Neutrophil (primary cell): ENCODE measurements at regions not wholly inside any gene's neighbourhood (a gene's known extent, or its start where the extent isn't known, plus 50 kb on each side); places are given as distances from the start of the nearest gene placed in this dataset.

ENCODE experiments used
- H3K27ac ChIP-seq: fragments of 200-600 bp; sonication (generic); 2 replicates; pipeline ENCODE4 v1.5.1; 2016; ENCODE audit warnings: mild to moderate bottlenecking, moderate library complexity
- H3K27me3 ChIP-seq: fragments of 200-600 bp; sonication (generic); 2 replicates; pipeline ENCODE4 v1.6.0; 2016; ENCODE audit warnings: mild to moderate bottlenecking
- H3K36me3 ChIP-seq: fragments of 200-600 bp; sonication (generic); 2 replicates; pipeline ENCODE4 v1.5.1; 2017
- H3K4me1 ChIP-seq, 2 experiments: fragments of 200-600 bp in 1 of 2; sonication (generic) in 1 of 2; 1 replicate in 1 of 2; 2 replicates in 1 of 2; pipeline versions ENCODE4 v1.5.1 to v1.6.1; 2013 to 2016; ENCODE audit warnings: low read depth in 1 of 2, low read length in 1 of 2, mild to moderate bottlenecking in 1 of 2, moderate library complexity in 1 of 2; ENCODE audit not compliant: control insufficient read depth in 1 of 2, insufficient read depth in 1 of 2
- H3K4me3 ChIP-seq, 2 experiments: fragments of 200-600 bp in 1 of 2; sonication (generic) in 1 of 2; 1 replicate in 1 of 2; 2 replicates in 1 of 2; pipeline ENCODE4 v1.5.1; 2013 to 2016; ENCODE audit warnings: low read depth in 1 of 2, low read length in 1 of 2, mild to moderate bottlenecking in 1 of 2, moderate library complexity in 1 of 2
- H3K9me3 ChIP-seq: fragments of 200-600 bp; sonication (generic); 2 replicates; pipeline ENCODE4 v1.5.1; 2016
- CTCF ChIP-seq: fragments of 200-600 bp; sonication (generic); IDR thresholded peaks from 2 replicates; pipeline ENCODE4 v1.5.1; 2016; ENCODE audit warnings: antibody characterized with exemption

- no peak for TF ChIP-seq CTCF
- H3K27ac ChIP-seq = no peak overlapping the region
- no peaks in the 10 kb centered on the region for H3K36me3 ChIP-seq
- H3K27me3 ChIP-seq = no peaks in the 10 kb centered on the region
- H3K9me3 ChIP-seq = no peaks in the 10 kb centered on the region
- H3K4me3 ChIP-seq = no peak overlapping the region
- H3K4me1 ChIP-seq = no peaks in the 10 kb centered on the region
Observed at GRCh38 chr2:81583311-81584108, 1279.0 kb upstream of the LRRTM1 start.

- H3K27me3 ChIP-seq = no peaks in the 10 kb centered on the region
- no peaks in the 10 kb centered on the region for H3K4me1 ChIP-seq
- H3K36me3 ChIP-seq = no peaks in the 10 kb centered on the region
- H3K27ac ChIP-seq = no peak overlapping the region
- TF ChIP-seq CTCF = no peak
- no peaks in the 10 kb centered on the region for H3K9me3 ChIP-seq
- H3K4me3 ChIP-seq = no peak overlapping the region
Observed at GRCh38 chr2:81576713-81577112, 1272.2 kb upstream of the LRRTM1 start.

- H3K27ac ChIP-seq = no peak overlapping the region
- no peak overlapping the region for H3K4me3 ChIP-seq
- H3K27me3 ChIP-seq = no peaks in the 10 kb centered on the region
- TF ChIP-seq CTCF = no peak
- H3K4me1 ChIP-seq = no peaks in the 10 kb centered on the region
- no peaks in the 10 kb centered on the region for H3K36me3 ChIP-seq
- H3K9me3 ChIP-seq = no peaks in the 10 kb centered on the region
Observed at GRCh38 chr2:81551040-81551634, 1246.6 kb upstream of the LRRTM1 start.

GRCh38 chr2:81550277-81550676, 1245.7 kb upstream of the LRRTM1 start:
- Histone ChIP-seq H3K27me3 (no peaks in the 10 kb centered on the region), H3K4me1 (no peaks in the 10 kb centered on the region), H3K36me3 (no peaks in the 10 kb centered on the region), H3K27ac (no peak overlapping the region), H3K4me3 (no peak overlapping the region), H3K9me3 (no peaks in the 10 kb centered on the region)
- TF ChIP-seq CTCF = no peak

GRCh38 chr2:81549646-81550045, 1245.1 kb upstream of the LRRTM1 start:
- no peaks in the 10 kb centered on the region for H3K27me3 ChIP-seq
- H3K4me1 ChIP-seq = no peaks in the 10 kb centered on the region
- TF ChIP-seq CTCF = no peak
- H3K36me3 ChIP-seq = no peaks in the 10 kb centered on the region
- H3K9me3 ChIP-seq = no peaks in the 10 kb centered on the region
- no peak overlapping the region for H3K27ac ChIP-seq
- H3K4me3 ChIP-seq = no peak overlapping the region
